ENCODE measurements at regions not wholly inside any gene's neighbourhood (a gene's known extent, or its start where the extent isn't known, plus 50 kb on each side); places are given as distances from the start of the nearest gene placed in this dataset.
"Not testable (repeated sequence)": the region's sequence is repeated elsewhere in the genome, so short reads cannot be mapped to it uniquely, and the experiment has no call there.

- H3K27me3 ChIP-seq (ENCODE audit: control insufficient read depth, insufficient read depth, low read length, poor library complexity, severe bottlenecking) = no peaks in the 10 kb centered on the region
- Mint-ChIP-seq H3K27ac (no peak overlapping the region), H3K4me1 (peaks cover 4% of the 10 kb centered on the region), H3K36me3 (ENCODE audit: low read depth) (no peaks in the 10 kb centered on the region), H3K9me3 (peaks cover 13% of the 10 kb centered on the region), H3K27me3 (ENCODE audit: insufficient read depth) (no peaks in the 10 kb centered on the region), H3K4me3 (no peak overlapping the region)
- no peak overlapping the region for H3K9ac ChIP-seq (ENCODE audit: extremely low read depth, low read length, poor library complexity, severe bottlenecking)
- no peak overlapping the region for H3K27ac ChIP-seq (ENCODE audit: low read depth, low read length)
- H3K4me3 ChIP-seq (ENCODE audit: low read length) = no peak overlapping the region
- 60 to 80% methylated on average over 1 to 2 of the region's 3 CpGs for WGBS, 2 experiments (ENCODE audit: insufficient coverage in 1 of 2, insufficient read length in 1 of 2)
- no peaks in the 10 kb centered on the region for H3K9me3 ChIP-seq (ENCODE audit: control insufficient read depth, low read length)
- no peaks in the 10 kb centered on the region for H3K4me1 ChIP-seq (ENCODE audit: control insufficient read depth, insufficient read depth, low read length)
- TF ChIP-seq CTCF (conservative IDR thresholded peaks at IDR 0.05) = no peak
- no peak for DNase-seq
- H3K36me3 ChIP-seq (ENCODE audit: control insufficient read depth, insufficient read depth, low read length) = no peaks in the 10 kb centered on the region
Observed at GRCh38 chr7:80028717-80029116, 105.9 kb upstream of the GNAI1 start.

DNA sequence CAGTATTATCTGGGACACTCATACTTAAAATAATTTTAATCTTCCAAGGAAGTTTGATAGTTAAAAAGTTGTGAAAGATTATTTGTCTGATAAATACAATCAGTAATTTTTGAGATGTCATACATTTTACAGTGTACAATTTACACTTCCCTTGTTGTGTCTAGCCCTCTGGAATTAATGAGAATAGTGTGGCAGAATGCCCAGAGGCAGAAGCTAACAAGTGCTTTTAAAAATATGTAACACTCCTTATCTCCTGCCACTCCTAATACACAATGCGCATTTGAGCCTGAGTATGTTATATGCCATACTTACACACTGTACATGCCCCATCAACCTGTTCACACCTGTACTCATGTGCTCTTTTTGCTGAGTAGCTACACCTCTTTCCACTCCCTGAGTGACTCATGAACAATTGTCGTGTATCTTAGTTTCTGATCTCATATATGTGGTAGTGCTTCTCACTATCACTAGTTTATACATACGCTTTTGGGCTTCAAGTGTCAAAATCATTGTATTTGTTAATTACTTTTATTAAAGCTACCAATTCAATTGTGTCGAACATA lies 106.9 kb upstream of the GNAI1 start:
- peaks cover 21% of the 10 kb centered on the region for H3K9me3 Mint-ChIP-seq
- WGBS, 2 experiments (ENCODE audit: insufficient coverage in 1 of 2, insufficient read length in 1 of 2) = 96 to 100% methylated on average over 1 to 2 of the region's 4 CpGs

DNA sequence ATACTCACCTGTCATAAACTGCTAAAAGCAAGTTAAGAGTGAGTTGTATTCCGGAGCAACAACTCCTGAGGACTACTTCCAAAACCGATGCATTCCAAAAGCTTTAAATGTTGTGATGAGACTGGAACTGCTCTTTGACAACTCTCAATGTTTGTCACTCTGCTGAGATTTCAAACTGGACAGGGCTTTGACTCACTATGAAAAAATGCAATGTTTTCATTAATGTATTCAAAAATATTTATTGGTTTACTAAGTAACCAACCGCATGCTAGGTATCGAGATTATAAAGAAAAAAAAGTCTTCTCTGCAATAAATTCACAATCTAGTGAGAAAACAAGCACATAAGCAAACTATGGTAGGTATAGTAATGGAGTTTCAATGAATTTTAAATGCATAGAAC lies 107.9 kb upstream of the GNAI1 start:
- no peak overlapping the region for H3K9ac ChIP-seq (ENCODE audit: extremely low read depth, low read length, poor library complexity, severe bottlenecking)
- Mint-ChIP-seq H3K27me3 (ENCODE audit: insufficient read depth) (no peaks in the 10 kb centered on the region), H3K27ac (no peak overlapping the region), H3K4me3 (no peak overlapping the region), H3K36me3 (ENCODE audit: low read depth) (no peaks in the 10 kb centered on the region), H3K9me3 (peaks cover 21% of the 10 kb centered on the region), H3K4me1 (peaks cover under 1% of the 10 kb centered on the region)
- no peaks in the 10 kb centered on the region for H3K9me3 ChIP-seq (ENCODE audit: control insufficient read depth, low read length)
- H3K4me3 ChIP-seq (ENCODE audit: low read length) = no peak overlapping the region
- DNase-seq = no peak
- H3K27ac ChIP-seq (ENCODE audit: low read depth, low read length) = no peak overlapping the region
- no peaks in the 10 kb centered on the region for H3K36me3 ChIP-seq (ENCODE audit: control insufficient read depth, insufficient read depth, low read length)
- no peak for TF ChIP-seq CTCF (conservative IDR thresholded peaks at IDR 0.05)
- 92 to 100% methylated on average over 1 to 4 of the region's 4 CpGs for WGBS, 2 experiments (ENCODE audit: insufficient coverage in 1 of 2, insufficient read length in 1 of 2)
- no peaks in the 10 kb centered on the region for H3K27me3 ChIP-seq (ENCODE audit: control insufficient read depth, insufficient read depth, low read length, poor library complexity, severe bottlenecking)
- H3K4me1 ChIP-seq (ENCODE audit: control insufficient read depth, insufficient read depth, low read length) = no peaks in the 10 kb centered on the region

More for the DNA sequence above, 106.9 kb upstream of the GNAI1 start:
- no peaks in the 10 kb centered on the region for H3K36me3 ChIP-seq (ENCODE audit: control insufficient read depth, insufficient read depth, low read length)
- H3K27ac ChIP-seq (ENCODE audit: low read depth, low read length) = no peak overlapping the region
- no peak for TF ChIP-seq CTCF (conservative IDR thresholded peaks at IDR 0.05)
- no peak overlapping the region for H3K9ac ChIP-seq (ENCODE audit: extremely low read depth, low read length, poor library complexity, severe bottlenecking)
- Mint-ChIP-seq H3K4me3 (no peak overlapping the region), H3K27ac (no peak overlapping the region), H3K27me3 (ENCODE audit: insufficient read depth) (no peaks in the 10 kb centered on the region), H3K36me3 (ENCODE audit: low read depth) (no peaks in the 10 kb centered on the region), H3K4me1 (peaks cover 4% of the 10 kb centered on the region)
- no peak for DNase-seq
- no peaks in the 10 kb centered on the region for H3K27me3 ChIP-seq (ENCODE audit: control insufficient read depth, insufficient read depth, low read length, poor library complexity, severe bottlenecking)
- no peaks in the 10 kb centered on the region for H3K4me1 ChIP-seq (ENCODE audit: control insufficient read depth, insufficient read depth, low read length)
- H3K9me3 ChIP-seq (ENCODE audit: control insufficient read depth, low read length) = no peaks in the 10 kb centered on the region
- no peak overlapping the region for H3K4me3 ChIP-seq (ENCODE audit: low read length)

- not testable (repeated sequence) for H3K4me3 Mint-ChIP-seq; H3K27ac Mint-ChIP-seq; H3K27ac ChIP-seq (ENCODE audit: low read depth, low read length); H3K4me1 Mint-ChIP-seq; H3K9ac ChIP-seq (ENCODE audit: extremely low read depth, low read length, poor library complexity, severe bottlenecking); DNase-seq; H3K9me3 ChIP-seq (ENCODE audit: control insufficient read depth, low read length); H3K36me3 ChIP-seq (ENCODE audit: control insufficient read depth, insufficient read depth, low read length); H3K36me3 Mint-ChIP-seq (ENCODE audit: low read depth); H3K27me3 ChIP-seq (ENCODE audit: control insufficient read depth, insufficient read depth, low read length, poor library complexity, severe bottlenecking); H3K4me3 ChIP-seq (ENCODE audit: low read length); H3K27me3 Mint-ChIP-seq (ENCODE audit: insufficient read depth); H3K4me1 ChIP-seq (ENCODE audit: control insufficient read depth, insufficient read depth, low read length)
- 87 to 94% methylated on average over 3 to 5 of the region's 5 CpGs for WGBS, 2 experiments (ENCODE audit: insufficient coverage in 1 of 2, insufficient read length in 1 of 2)
- H3K9me3 Mint-ChIP-seq = peaks cover 17% of the 10 kb centered on the region
Observed at GRCh38 chr7:80020277-80020676, 114.4 kb upstream of the GNAI1 start.

DNA sequence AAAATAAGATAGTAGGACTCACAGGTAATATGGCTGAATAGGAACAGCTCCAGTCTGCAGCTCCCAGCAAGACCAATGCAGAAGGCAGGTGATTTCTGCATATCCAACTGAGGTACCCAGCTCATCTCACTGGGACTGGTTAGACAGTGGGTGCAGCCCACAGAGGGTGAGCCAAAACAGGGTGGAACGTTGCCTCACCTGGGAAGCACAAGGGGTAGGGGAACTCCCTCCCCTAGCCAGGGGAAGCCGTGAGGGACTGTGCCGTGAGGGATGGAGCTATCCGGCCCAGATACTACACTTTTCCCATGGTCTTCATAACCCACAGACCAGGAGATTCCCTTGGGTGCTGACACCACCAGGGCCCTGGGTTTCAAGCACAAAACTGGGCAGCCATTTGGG lies 114.8 kb upstream of the GNAI1 start:
- not testable (repeated sequence) for DNase-seq; H3K27ac Mint-ChIP-seq; H3K36me3 Mint-ChIP-seq (ENCODE audit: low read depth); H3K4me3 Mint-ChIP-seq; H3K27me3 Mint-ChIP-seq (ENCODE audit: insufficient read depth); H3K27me3 ChIP-seq (ENCODE audit: control insufficient read depth, insufficient read depth, low read length, poor library complexity, severe bottlenecking); H3K4me1 ChIP-seq (ENCODE audit: control insufficient read depth, insufficient read depth, low read length); H3K27ac ChIP-seq (ENCODE audit: low read depth, low read length); H3K4me3 ChIP-seq (ENCODE audit: low read length); H3K9me3 ChIP-seq (ENCODE audit: control insufficient read depth, low read length); H3K36me3 ChIP-seq (ENCODE audit: control insufficient read depth, insufficient read depth, low read length); H3K9ac ChIP-seq (ENCODE audit: extremely low read depth, low read length, poor library complexity, severe bottlenecking); H3K4me1 Mint-ChIP-seq
- H3K9me3 Mint-ChIP-seq = peaks cover 17% of the 10 kb centered on the region
- WGBS, 2 experiments (ENCODE audit: insufficient coverage in 1 of 2, insufficient read length in 1 of 2) = 92% methylated on average over 4 of the region's 4 CpGs; no CpG with 5 or more reads in 1 of the 2 experiments

Data from endodermal cell (in vitro differentiated cells).